GM23338 (cell line): ENCODE measurements at regions not wholly inside any gene's neighbourhood (a gene's known extent, or its start where the extent isn't known, plus 50 kb on each side); places are given as distances from the start of the nearest gene placed in this dataset.
"Not testable (repeated sequence)": the region's sequence is repeated elsewhere in the genome, so short reads cannot be mapped to it uniquely, and the experiment has no call there.

Experiments
- EZH2 ChIP-seq: fragments of 200-600 bp; sonication (generic); IDR thresholded peaks from one replicate; pipeline ENCODE4 v1.8.0; 2017; ENCODE audit warnings: antibody characterized with exemption, mild to moderate bottlenecking, low read depth; ENCODE audit not compliant: unreplicated experiment
- EZH2phosphoT487 ChIP-seq: fragments of 200-600 bp; sonication (generic); IDR thresholded peaks from one replicate; pipeline ENCODE4 v1.8.1; 2018; ENCODE audit warnings: antibody characterized with exemption; ENCODE audit not compliant: unreplicated experiment
- TF ChIP-seq, protein P1 (sequence below), 2 experiments: fragments of 200-600 bp in 1 of 2; sonication (generic) in 1 of 2; conservative IDR thresholded peaks; 2 replicates each; pipeline versions ENCODE4 v1.5.1 to v1.6.1; 2016 to 2017; ENCODE audit warnings: antibody characterized with exemption in 2 of 2, low read depth in 2 of 2, mild to moderate bottlenecking in 2 of 2, moderate library complexity in 1 of 2

DNA sequence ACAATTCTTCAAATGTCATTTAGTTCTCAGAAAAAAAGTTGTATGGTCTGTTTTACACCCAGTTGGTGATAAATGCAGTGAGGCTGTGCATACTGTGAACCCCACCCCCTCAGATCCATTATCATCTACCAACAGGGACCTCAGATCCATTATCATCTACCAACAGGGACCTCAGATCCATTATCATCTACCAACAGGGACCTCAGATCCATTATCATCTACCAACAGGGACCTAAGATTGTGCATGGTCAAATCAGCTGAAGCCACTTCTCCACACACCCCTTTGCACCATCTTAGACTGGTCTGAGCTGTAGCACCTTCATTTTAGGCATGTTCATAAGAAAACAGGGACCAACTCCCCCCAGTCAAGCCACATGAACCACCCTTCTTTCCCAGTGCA is 358.4 kb downstream of the FBXW7 start:
- TF ChIP-seq EZH2phosphoT487, EZH2: not testable (repeated sequence)
- TF ChIP-seq, protein P1, sequence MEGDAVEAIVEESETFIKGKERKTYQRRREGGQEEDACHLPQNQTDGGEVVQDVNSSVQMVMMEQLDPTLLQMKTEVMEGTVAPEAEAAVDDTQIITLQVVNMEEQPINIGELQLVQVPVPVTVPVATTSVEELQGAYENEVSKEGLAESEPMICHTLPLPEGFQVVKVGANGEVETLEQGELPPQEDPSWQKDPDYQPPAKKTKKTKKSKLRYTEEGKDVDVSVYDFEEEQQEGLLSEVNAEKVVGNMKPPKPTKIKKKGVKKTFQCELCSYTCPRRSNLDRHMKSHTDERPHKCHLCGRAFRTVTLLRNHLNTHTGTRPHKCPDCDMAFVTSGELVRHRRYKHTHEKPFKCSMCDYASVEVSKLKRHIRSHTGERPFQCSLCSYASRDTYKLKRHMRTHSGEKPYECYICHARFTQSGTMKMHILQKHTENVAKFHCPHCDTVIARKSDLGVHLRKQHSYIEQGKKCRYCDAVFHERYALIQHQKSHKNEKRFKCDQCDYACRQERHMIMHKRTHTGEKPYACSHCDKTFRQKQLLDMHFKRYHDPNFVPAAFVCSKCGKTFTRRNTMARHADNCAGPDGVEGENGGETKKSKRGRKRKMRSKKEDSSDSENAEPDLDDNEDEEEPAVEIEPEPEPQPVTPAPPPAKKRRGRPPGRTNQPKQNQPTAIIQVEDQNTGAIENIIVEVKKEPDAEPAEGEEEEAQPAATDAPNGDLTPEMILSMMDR (conservative IDR thresholded peaks at IDR 0.05; ENCODE audit: low read depth in 2 of 2) = not testable (repeated sequence)
